HG02970 (cell line): ENCODE measurements at regions not wholly inside any gene's neighbourhood (a gene's known extent, or its start where the extent isn't known, plus 50 kb on each side); places are given as distances from the start of the nearest gene placed in this dataset.
"Not testable (repeated sequence)": the region's sequence is repeated elsewhere in the genome, so short reads cannot be mapped to it uniquely, and the experiment has no call there.

ENCODE experiments used
- ATAC-seq: cut with Tn5 transposase; IDR thresholded peaks from one replicate; pipeline ENCODE4 v1.9.1; 2021; ENCODE audit warnings: mild to moderate bottlenecking, moderate library complexity, moderate number of reproducible peaks; ENCODE audit not compliant: unreplicated experiment, low FRiP score

- ATAC-seq, result no peak
Measured at GRCh38 chr10:9357471-9357870, 1303.0 kb downstream of the GATA3 start.

GRCh38 chr10:9362721-9363120 is 1308.2 kb downstream of the GATA3 start:
- no peak for ATAC-seq

GRCh38 chr10:9379183-9379582 is 1324.7 kb downstream of the GATA3 start:
- no peak for ATAC-seq

GRCh38 chr10:9381733-9382532 is 1327.4 kb downstream of the GATA3 start:
- ATAC-seq, result no peak

GRCh38 chr10:9382533-9382866 is 1328.0 kb downstream of the GATA3 start:
- no peak for ATAC-seq

GRCh38 chr10:9390516-9390915 is 1336.0 kb downstream of the GATA3 start:
- ATAC-seq, result no peak

GRCh38 chr10:9399275-9399983 is 1344.9 kb downstream of the GATA3 start:
- no peak for ATAC-seq

GRCh38 chr10:9402067-9402466 is 1347.6 kb downstream of the GATA3 start:
- ATAC-seq, result not testable (repeated sequence)

- ATAC-seq, result not testable (repeated sequence)
Measured at GRCh38 chr10:9402507-9403195, 1348.2 kb downstream of the GATA3 start.

GRCh38 chr10:9407201-9407600 is 1352.7 kb downstream of the GATA3 start:
- not testable (repeated sequence) for ATAC-seq

GRCh38 chr10:9416331-9416730 is 1361.8 kb downstream of the GATA3 start:
- no peak for ATAC-seq

GRCh38 chr10:9419757-9420156 is 1365.3 kb downstream of the GATA3 start:
- no peak for ATAC-seq

GRCh38 chr10:9427209-9427608 is 1372.7 kb downstream of the GATA3 start:
- ATAC-seq, result no peak

- no peak for ATAC-seq
Measured at GRCh38 chr10:9437131-9437530, 1382.6 kb downstream of the GATA3 start.

GRCh38 chr10:9443758-9444157 is 1389.3 kb downstream of the GATA3 start:
- ATAC-seq, result no peak

GRCh38 chr10:9449530-9449929 is 1395.0 kb downstream of the GATA3 start:
- ATAC-seq, result no peak

- ATAC-seq, result no peak
Measured at GRCh38 chr10:9450801-9451200, 1396.3 kb downstream of the GATA3 start.

GRCh38 chr10:9451211-9451773 is 1396.8 kb downstream of the GATA3 start:
- ATAC-seq, result no peak

- no peak for ATAC-seq
Measured at GRCh38 chr10:9452056-9452455, 1397.6 kb downstream of the GATA3 start.

- not testable (repeated sequence) for ATAC-seq
Measured at GRCh38 chr10:9453871-9454270, 1399.4 kb downstream of the GATA3 start.

- ATAC-seq, result no peak
Measured at GRCh38 chr10:9469663-9470205, 1415.2 kb downstream of the GATA3 start.
